ENCODE measurements at regions not wholly inside any gene's neighbourhood (a gene's known extent, or its start where the extent isn't known, plus 50 kb on each side); places are given as distances from the start of the nearest gene placed in this dataset.

GRCh38 chr20:39227416-39227815 lies 265.3 kb downstream of the DHX35 start:
- CTCF ChIA-PET = interaction anchor here (1.0 kb wide), 1 partner anchor 39 kb away, joined by 4 read pairs; no protein-coding TSS in a partner anchor
- no peaks in the 10 kb centered on the region for H3K9me1 ChIP-seq (replicated peaks; ENCODE audit: control insufficient read depth, extremely low read depth, insufficient read depth, low read length)
- no peak overlapping the region for H3K27ac ChIP-seq (ENCODE audit: insufficient read depth, low read depth, low read length)
- POLR2A ChIA-PET = no interaction called here
- no peaks in the 10 kb centered on the region for H4K20me1 ChIP-seq (replicated peaks; ENCODE audit: control insufficient read depth, extremely low read depth, insufficient read depth, low read length)
- no peak overlapping the region for H3K4me2 ChIP-seq (ENCODE audit: insufficient read depth, low read length)
- DNase-seq (ENCODE audit: low read depth, low spot score) (no peak), FAIRE-seq (no peak)
- H3K36me3 ChIP-seq (ENCODE audit: control insufficient read depth in 2 of 2, extremely low read depth in 1 of 2, insufficient read depth in 2 of 2, low read length in 2 of 2) = no peaks in the 10 kb centered on the region
- no peak overlapping the region for H3K9ac ChIP-seq (replicated peaks; ENCODE audit: extremely low read depth, insufficient read depth, low read length)
- dilution Hi-C loops (cut with MboI; ENCODE audit: extremely low pct_ligation_motif_present, low sequenced_read_pairs) = no loop called here
- BruUV-seq (replicated peaks) = no TSS peak
- H3K4me1 ChIP-seq (ENCODE audit: control insufficient read depth, extremely low read depth, insufficient read depth, low read length) = no peaks in the 10 kb centered on the region
- no peak overlapping the region for H2AFZ ChIP-seq (ENCODE audit: low read depth, low read length)
- no peaks in the 10 kb centered on the region for H3K79me2 ChIP-seq (ENCODE audit: control insufficient read depth, insufficient read depth, low read length)
- no peak overlapping the region for H3K4me3 ChIP-seq (replicated peaks in 1 of 3; ENCODE audit: insufficient read depth in 1 of 3, low read depth in 1 of 3, low read length in 3 of 3)
- no peaks in the 10 kb centered on the region for H3K27me3 ChIP-seq (ENCODE audit: control insufficient read depth in 2 of 2, insufficient read depth in 2 of 2, low read length in 2 of 2)
- intact Hi-C loops (cut with micrococcal nuclease) = no loop called here
- H3K9me3 ChIP-seq (replicated peaks; ENCODE audit: control insufficient read depth, insufficient read depth, low read length) = no peaks in the 10 kb centered on the region
- TF ChIP-seq EZH2 (IDR thresholded peaks at IDR 0.05; ENCODE audit: borderline replicate concordance, low read depth, low read length, severe bottlenecking) = no peak
- no peak for TF ChIP-seq FOS (IDR thresholded peaks at IDR 0.05; ENCODE audit: borderline replicate concordance, insufficient read depth, low read length)
- no peak for TF ChIP-seq MAX (IDR thresholded peaks at IDR 0.05; ENCODE audit: insufficient read depth, insufficient read length)
- TF ChIP-seq POLR2AphosphoS5 (IDR thresholded peaks at IDR 0.05; ENCODE audit: insufficient read depth, low read depth, low read length) = no peak

- no peak overlapping the region for H2AFZ ChIP-seq (ENCODE audit: low read depth, low read length)
- no peak overlapping the region for H3K4me2 ChIP-seq (ENCODE audit: insufficient read depth, low read length)
- H3K9me1 ChIP-seq (replicated peaks; ENCODE audit: control insufficient read depth, extremely low read depth, insufficient read depth, low read length) = no peaks in the 10 kb centered on the region
- H3K36me3 ChIP-seq (ENCODE audit: control insufficient read depth in 2 of 2, extremely low read depth in 1 of 2, insufficient read depth in 2 of 2, low read length in 2 of 2) = no peaks in the 10 kb centered on the region
- H3K27ac ChIP-seq (ENCODE audit: insufficient read depth, low read depth, low read length) = no peak overlapping the region
- H4K20me1 ChIP-seq (replicated peaks; ENCODE audit: control insufficient read depth, extremely low read depth, insufficient read depth, low read length) = no peaks in the 10 kb centered on the region
- H3K9me3 ChIP-seq (replicated peaks; ENCODE audit: control insufficient read depth, insufficient read depth, low read length) = no peaks in the 10 kb centered on the region
- no peak for FAIRE-seq
- dilution Hi-C loops (cut with MboI; ENCODE audit: extremely low pct_ligation_motif_present, low sequenced_read_pairs) = no loop called here
- intact Hi-C loops (cut with micrococcal nuclease) = no loop called here
- no peaks in the 10 kb centered on the region for H3K79me2 ChIP-seq (ENCODE audit: control insufficient read depth, insufficient read depth, low read length)
- H3K4me3 ChIP-seq (replicated peaks in 1 of 3; ENCODE audit: insufficient read depth in 1 of 3, low read depth in 1 of 3, low read length in 3 of 3) = no peak overlapping the region
- no peaks in the 10 kb centered on the region for H3K4me1 ChIP-seq (ENCODE audit: control insufficient read depth, extremely low read depth, insufficient read depth, low read length)
- no peaks in the 10 kb centered on the region for H3K27me3 ChIP-seq (ENCODE audit: control insufficient read depth in 2 of 2, insufficient read depth in 2 of 2, low read length in 2 of 2)
- TF ChIP-seq GATA2 (IDR thresholded peaks at IDR 0.05; ENCODE audit: insufficient read depth, insufficient read length, low read depth, low read length) (no peak), MAX (IDR thresholded peaks at IDR 0.05; ENCODE audit: insufficient read depth, insufficient read length) (no peak), POLR2AphosphoS5 (IDR thresholded peaks at IDR 0.05; ENCODE audit: insufficient read depth, low read depth, low read length) (no peak), MYC (IDR thresholded peaks at IDR 0.05; ENCODE audit: low read depth, low read length) (no peak), FOS (IDR thresholded peaks at IDR 0.05; ENCODE audit: borderline replicate concordance, insufficient read depth, low read length) (no peak), JUN (IDR thresholded peaks at IDR 0.05; ENCODE audit: borderline replicate concordance, insufficient read depth, insufficient read length, low read depth) (no peak), EZH2 (IDR thresholded peaks at IDR 0.05; ENCODE audit: borderline replicate concordance, low read depth, low read length, severe bottlenecking) (no peak), CTCF (IDR thresholded peaks at IDR 0.05; ENCODE audit: extremely low read depth in 1 of 2, insufficient read depth in 1 of 2, low read depth in 1 of 2, low read length in 2 of 2) (no peak), POLR2A (IDR thresholded peaks at IDR 0.05; ENCODE audit: low read depth, low read length) (no peak)
- DNase-seq (ENCODE audit: low read depth, low spot score) = no peak
- no peak overlapping the region for H3K9ac ChIP-seq (replicated peaks; ENCODE audit: extremely low read depth, insufficient read depth, low read length)
- BruUV-seq (replicated peaks) = no TSS peak
- CTCF ChIA-PET = no interaction called here
- POLR2A ChIA-PET = no interaction called here
Measured at GRCh38 chr20:39225978-39226377, 263.8 kb downstream of the DHX35 start.
